Upper lobe of left lung (tissue), 6 donors: ENCODE measurements at regions not wholly inside any gene's neighbourhood (a gene's known extent, or its start where the extent isn't known, plus 50 kb on each side); places are given as distances from the start of the nearest gene placed in this dataset.

Experiments used
- ATAC-seq, 2 donors: fragments of 200-7000 bp; cut with Tn5 transposase; one replicate each; pipeline ENCODE4 v1.9.1; 2022; ENCODE audit warnings: mild to moderate bottlenecking in 2 of 2, moderate library complexity in 2 of 2; ENCODE audit not compliant: low FRiP score in 2 of 2
- DNase-seq, 2 donors: peaks; one replicate each; pipeline ENCODE4 v3.0.0-alpha.2; 2019 to 2020
- H3K27ac ChIP-seq, 4 donors: fragments of 200-600 bp; sonication (generic); one replicate each; pipeline ENCODE4 v1.5.1; 2016 to 2019
- H3K27me3 ChIP-seq, 4 donors: fragments of 200-600 bp; sonication (generic); one replicate each; pipeline ENCODE4 v1.5.1; 2017 to 2019
- H3K36me3 ChIP-seq, 4 donors: fragments of 200-600 bp; sonication (generic); one replicate each; pipeline ENCODE4 v1.5.1; 2016 to 2019
- H3K4me1 ChIP-seq, 4 donors: fragments of 200-600 bp; sonication (generic); one replicate each; pipeline ENCODE4 v1.5.1; 2018 to 2019
- H3K4me3 ChIP-seq, 4 donors: fragments of 200-600 bp; sonication (generic); one replicate each; pipeline ENCODE4 v1.5.1; 2017 to 2019; ENCODE audit warnings: mild to moderate bottlenecking in 2 of 4, moderate library complexity in 1 of 4
- H3K9me3 ChIP-seq, 4 donors: fragments of 200-600 bp; sonication (generic); one replicate each; pipeline ENCODE4 v1.5.1; 2018 to 2019
- EP300 ChIP-seq, 4 donors: sonication (generic); formaldehyde crosslinking; IDR thresholded peaks; one replicate each; pipeline ENCODE4 v1.5.1; 2017; ENCODE audit warnings: antibody characterized with exemption in 4 of 4, control low read depth in 2 of 4
- POLR2A ChIP-seq, 4 donors: fragments of 450-650 bp; IDR thresholded peaks; one replicate each; pipeline ENCODE4 v1.5.1; 2016 to 2017; ENCODE audit warnings: antibody characterized with exemption in 4 of 4, mild to moderate bottlenecking in 2 of 4
- POLR2AphosphoS5 ChIP-seq, 2 donors: sonication (generic); formaldehyde crosslinking; IDR thresholded peaks; one replicate each; pipeline ENCODE4 v1.5.1; 2017; ENCODE audit warnings: antibody characterized with exemption in 2 of 2
- WGBS, 2 donors: methylation state at CpG; one replicate each; pipeline ENCODE4 v1.1.5; 2017 to 2018; 5-methylcytosine and 5-hydroxymethylcytosine counted together
- TF ChIP-seq, protein P1 (sequence below), 6 experiments: fragments of 450-650 bp in 4 of 6; fragments of 200-600 bp in 2 of 6; sonication (generic) in 2 of 6; IDR thresholded peaks; one replicate each; pipeline ENCODE4 v1.5.1; 2016 to 2019; ENCODE audit warnings: antibody characterized with exemption in 6 of 6
- donor health status: DM: no; HTN: no; CAD: no; lungs with moderate emphysema.
- donor health status: DM: no; HTN: yes; CAD: no; lungs with severe emphysema.

DNA sequence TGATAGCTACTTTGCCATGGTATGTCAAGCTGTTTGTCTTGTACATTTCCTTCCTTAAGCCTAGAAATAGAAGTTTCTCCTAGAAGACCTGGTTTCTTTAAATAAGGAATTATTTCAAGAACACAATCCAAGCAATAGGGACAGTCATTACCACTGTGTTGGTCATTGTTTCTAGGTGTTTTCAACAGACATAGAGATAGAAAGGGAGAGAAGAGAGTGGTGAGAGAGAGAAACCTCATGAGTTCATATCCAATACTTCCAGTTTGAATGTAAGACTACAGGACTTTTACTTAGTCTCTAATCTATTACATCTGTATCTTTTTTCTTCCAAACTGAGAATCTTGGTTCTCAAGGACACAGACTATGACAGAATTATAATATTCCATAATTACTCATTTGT lies 245.9 kb upstream of the STARD13 start:
- Histone ChIP-seq H3K4me1 (peaks cover 0 to 2% (median under 1%) of the 10 kb centered on the region in 4 donors), H3K27ac (no peak overlapping the region), H3K4me3 (no peak overlapping the region), H3K36me3 (no peaks in the 10 kb centered on the region), H3K27me3 (no peaks in the 10 kb centered on the region), H3K9me3 (no peaks in the 10 kb centered on the region)
- TF ChIP-seq POLR2A (IDR thresholded peaks at IDR 0.05) (no peak), POLR2AphosphoS5 (IDR thresholded peaks at IDR 0.05) (no peak), EP300 (IDR thresholded peaks at IDR 0.05) (no peak)
- TF ChIP-seq, protein P1, sequence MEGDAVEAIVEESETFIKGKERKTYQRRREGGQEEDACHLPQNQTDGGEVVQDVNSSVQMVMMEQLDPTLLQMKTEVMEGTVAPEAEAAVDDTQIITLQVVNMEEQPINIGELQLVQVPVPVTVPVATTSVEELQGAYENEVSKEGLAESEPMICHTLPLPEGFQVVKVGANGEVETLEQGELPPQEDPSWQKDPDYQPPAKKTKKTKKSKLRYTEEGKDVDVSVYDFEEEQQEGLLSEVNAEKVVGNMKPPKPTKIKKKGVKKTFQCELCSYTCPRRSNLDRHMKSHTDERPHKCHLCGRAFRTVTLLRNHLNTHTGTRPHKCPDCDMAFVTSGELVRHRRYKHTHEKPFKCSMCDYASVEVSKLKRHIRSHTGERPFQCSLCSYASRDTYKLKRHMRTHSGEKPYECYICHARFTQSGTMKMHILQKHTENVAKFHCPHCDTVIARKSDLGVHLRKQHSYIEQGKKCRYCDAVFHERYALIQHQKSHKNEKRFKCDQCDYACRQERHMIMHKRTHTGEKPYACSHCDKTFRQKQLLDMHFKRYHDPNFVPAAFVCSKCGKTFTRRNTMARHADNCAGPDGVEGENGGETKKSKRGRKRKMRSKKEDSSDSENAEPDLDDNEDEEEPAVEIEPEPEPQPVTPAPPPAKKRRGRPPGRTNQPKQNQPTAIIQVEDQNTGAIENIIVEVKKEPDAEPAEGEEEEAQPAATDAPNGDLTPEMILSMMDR (IDR thresholded peaks at IDR 0.05) = no peak
- ATAC-seq (no peak), DNase-seq (no peak)

DNA sequence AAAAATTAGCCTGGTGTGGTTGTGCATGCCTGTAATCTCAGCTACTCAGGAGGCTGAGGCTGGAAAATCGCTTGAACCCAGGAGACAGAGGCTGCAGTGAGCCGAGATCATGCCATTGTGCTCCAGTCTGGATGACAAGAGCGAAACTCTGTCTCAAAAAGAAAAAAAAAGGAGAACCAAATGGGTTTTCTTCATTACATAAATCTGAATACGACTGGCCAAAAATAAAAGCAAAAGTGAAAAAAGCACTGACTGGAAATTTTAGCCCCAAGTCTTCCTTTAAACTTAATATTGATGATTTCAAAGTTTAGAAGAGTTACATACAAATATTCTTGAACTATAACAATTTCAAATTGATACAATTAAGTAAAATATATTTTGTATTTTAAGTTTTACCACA lies 249.5 kb upstream of the STARD13 start:
- no peak for DNase-seq
- ATAC-seq = no peak
- no peaks in the 10 kb centered on the region for H3K27me3 ChIP-seq
- H3K4me1 ChIP-seq = peaks cover 0 to 10% (median 5%) of the 10 kb centered on the region in 4 donors
- no peak overlapping the region for H3K27ac ChIP-seq
- no peaks in the 10 kb centered on the region for H3K36me3 ChIP-seq
- no peaks in the 10 kb centered on the region for H3K9me3 ChIP-seq
- H3K4me3 ChIP-seq = no peak overlapping the region
- WGBS, 2 donors = 83 to 88% methylated on average over 4 of the region's 4 CpGs
- no peak for TF ChIP-seq POLR2AphosphoS5 (IDR thresholded peaks at IDR 0.05)
- no peak for TF ChIP-seq EP300 (IDR thresholded peaks at IDR 0.05)
- TF ChIP-seq POLR2A (IDR thresholded peaks at IDR 0.05) = no peak
- TF ChIP-seq, protein P1 (IDR thresholded peaks at IDR 0.05) = no peak

DNA sequence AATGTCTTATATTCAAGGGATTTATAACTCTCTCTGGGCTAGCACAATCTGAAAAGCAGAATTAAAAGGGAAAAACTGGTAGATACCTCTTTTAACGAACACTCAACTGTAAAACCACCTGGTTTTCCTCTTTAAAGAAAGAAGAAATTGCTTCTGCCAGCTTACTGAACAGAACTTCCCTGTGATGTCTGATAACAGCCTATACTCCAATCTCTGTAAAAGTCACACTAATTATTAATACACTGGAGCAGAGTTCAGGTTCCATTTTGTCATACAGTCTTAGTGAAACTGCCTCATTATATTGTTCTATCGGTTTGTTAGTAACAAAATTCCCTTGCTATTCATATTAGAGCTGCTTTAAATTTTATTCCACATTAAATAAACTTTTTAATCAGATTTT lies 251.0 kb upstream of the STARD13 start:
- H3K27ac ChIP-seq = peak overlapping the region in 2 of 4 donors; percentile 29 to 36
- H3K9me3 ChIP-seq = no peaks in the 10 kb centered on the region
- H3K27me3 ChIP-seq = no peaks in the 10 kb centered on the region
- no peak for DNase-seq
- no peaks in the 10 kb centered on the region for H3K36me3 ChIP-seq
- peaks cover 11 to 19% (median 14%) of the 10 kb centered on the region in 4 donors for H3K4me1 ChIP-seq
- no peak for ATAC-seq
- H3K4me3 ChIP-seq = peak overlapping the region in 1 of 4 donors; percentile 8
- TF ChIP-seq EP300 (IDR thresholded peaks at IDR 0.05) (no peak), POLR2A (IDR thresholded peaks at IDR 0.05) (no peak), POLR2AphosphoS5 (IDR thresholded peaks at IDR 0.05) (no peak)
- TF ChIP-seq, protein P1 (IDR thresholded peaks at IDR 0.05) = no peak
- 54 to 67% methylated on average over 2 of the region's 2 CpGs for WGBS, 2 donors

DNA sequence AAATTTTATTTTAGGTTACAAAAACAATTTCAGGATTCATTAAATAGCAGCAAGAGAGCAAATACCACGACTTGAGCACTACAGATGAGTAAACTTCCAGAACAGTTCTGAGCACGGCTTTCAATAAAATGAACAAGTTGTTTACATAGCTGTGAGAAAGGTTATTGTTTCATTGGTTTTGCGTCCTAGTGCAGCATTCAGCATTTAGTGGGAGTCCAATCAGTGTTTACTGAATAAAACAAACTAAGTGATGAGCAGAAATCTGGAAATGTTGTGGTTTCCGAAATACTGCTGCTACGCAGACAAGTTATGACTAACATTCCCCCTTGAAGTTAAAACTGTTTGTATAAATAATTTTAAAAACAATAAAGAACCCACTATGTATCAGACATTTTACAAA lies 251.5 kb upstream of the STARD13 start:
- Histone ChIP-seq H3K27ac (peak overlapping the region in 3 of 4 donors; percentile 17 to 36 (median 29)), H3K9me3 (no peaks in the 10 kb centered on the region), H3K4me3 (peak overlapping the region in 1 of 4 donors; percentile 8), H3K27me3 (no peaks in the 10 kb centered on the region), H3K36me3 (no peaks in the 10 kb centered on the region), H3K4me1 (peaks cover 14 to 22% (median 17%) of the 10 kb centered on the region in 4 donors)
- 40 to 51% methylated on average over 5 of the region's 5 CpGs for WGBS, 2 donors
- no peak for ATAC-seq
- no peak for DNase-seq
- no peak for TF ChIP-seq POLR2A (IDR thresholded peaks at IDR 0.05)

DNA sequence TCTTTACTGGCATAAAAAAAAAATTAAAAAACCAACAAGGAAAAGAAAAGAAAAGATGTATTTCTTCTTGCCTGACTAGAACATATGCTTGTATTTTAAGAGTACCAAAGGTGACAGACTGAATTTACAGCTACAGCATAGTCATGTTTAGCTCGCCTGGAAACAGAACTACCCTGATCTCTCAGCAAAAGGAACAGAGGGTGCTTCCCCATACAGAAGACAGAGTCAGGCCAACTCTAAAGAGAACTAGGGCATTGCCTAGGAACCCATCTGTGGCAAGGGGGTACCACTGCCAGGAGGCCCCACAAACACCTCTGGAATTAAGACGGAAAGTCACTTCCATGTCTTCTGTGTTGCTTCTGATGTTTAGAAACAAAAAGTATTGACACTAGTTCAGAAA lies 252.1 kb upstream of the STARD13 start:
- Histone ChIP-seq H3K27me3 (no peaks in the 10 kb centered on the region), H3K9me3 (no peaks in the 10 kb centered on the region), H3K36me3 (no peaks in the 10 kb centered on the region), H3K27ac (peak overlapping the region in 1 of 4 donors; percentile 12), H3K4me3 (no peak overlapping the region), H3K4me1 (peaks cover 14 to 22% (median 17%) of the 10 kb centered on the region in 4 donors)
- TF ChIP-seq EP300 (IDR thresholded peaks at IDR 0.05) = no peak
- TF ChIP-seq POLR2AphosphoS5 (IDR thresholded peaks at IDR 0.05) = no peak
- TF ChIP-seq, protein P1 (IDR thresholded peaks at IDR 0.05) = no peak
- TF ChIP-seq POLR2A (IDR thresholded peaks at IDR 0.05) = no peak
- ATAC-seq = no peak
- no peak for DNase-seq
- 80 to 84% methylated on average over 2 of the region's 2 CpGs for WGBS, 2 donors
